C4-2B (cell line): ENCODE measurements at regions not wholly inside any gene's neighbourhood (a gene's known extent, or its start where the extent isn't known, plus 50 kb on each side); places are given as distances from the start of the nearest gene placed in this dataset.

Experiments used
- H3K27ac ChIP-seq: fragments of 450-650 bp; 2 replicates; pipeline ENCODE4 v1.5.1; 2017
- ZFX ChIP-seq: fragments of 450-650 bp; IDR thresholded peaks from 2 replicates; pipeline ENCODE4 v1.6.1; 2017
- TF ChIP-seq, protein P1 (sequence below): fragments of 450-650 bp; conservative IDR thresholded peaks from 2 replicates; pipeline ENCODE4 v1.5.1; 2017; ENCODE audit warnings: mild to moderate bottlenecking

DNA sequence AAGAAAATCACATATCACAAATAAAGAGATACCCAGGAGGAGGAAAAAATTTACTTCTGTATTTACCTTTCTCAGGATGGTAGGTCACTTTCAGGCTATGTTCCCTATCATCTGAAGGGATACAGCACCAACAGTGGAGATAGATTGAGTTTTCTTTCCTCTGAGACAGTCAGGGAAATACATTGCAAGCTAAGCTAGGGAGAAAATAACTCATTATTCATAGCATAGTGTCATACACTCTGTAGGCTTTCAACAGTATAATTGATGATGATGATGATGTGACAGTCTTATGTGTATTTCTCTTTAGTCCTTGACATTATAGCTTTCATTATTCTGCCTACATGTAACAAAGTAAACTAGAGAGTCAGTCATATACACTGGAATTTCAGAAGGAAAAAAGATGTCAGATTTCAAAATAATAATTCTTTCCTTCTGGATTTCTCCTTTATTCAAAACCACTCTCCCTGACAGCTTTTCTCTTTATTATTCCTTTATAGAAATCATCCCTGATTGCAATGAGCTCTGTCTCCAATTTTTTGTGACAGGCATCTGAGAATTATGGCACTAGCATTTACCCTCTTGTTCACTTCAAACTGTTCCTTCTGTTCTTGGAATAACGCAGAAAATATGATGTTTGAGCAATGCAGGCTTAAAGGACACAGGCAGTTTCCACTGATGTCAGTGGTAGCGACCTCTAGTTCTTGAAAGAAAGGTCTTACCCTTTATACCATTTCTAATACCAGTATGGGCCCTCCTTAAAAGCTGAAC lies 169.1 kb upstream of the EPHA5 start:
- TF ChIP-seq ZFX: no peak
- TF ChIP-seq, protein P1, sequence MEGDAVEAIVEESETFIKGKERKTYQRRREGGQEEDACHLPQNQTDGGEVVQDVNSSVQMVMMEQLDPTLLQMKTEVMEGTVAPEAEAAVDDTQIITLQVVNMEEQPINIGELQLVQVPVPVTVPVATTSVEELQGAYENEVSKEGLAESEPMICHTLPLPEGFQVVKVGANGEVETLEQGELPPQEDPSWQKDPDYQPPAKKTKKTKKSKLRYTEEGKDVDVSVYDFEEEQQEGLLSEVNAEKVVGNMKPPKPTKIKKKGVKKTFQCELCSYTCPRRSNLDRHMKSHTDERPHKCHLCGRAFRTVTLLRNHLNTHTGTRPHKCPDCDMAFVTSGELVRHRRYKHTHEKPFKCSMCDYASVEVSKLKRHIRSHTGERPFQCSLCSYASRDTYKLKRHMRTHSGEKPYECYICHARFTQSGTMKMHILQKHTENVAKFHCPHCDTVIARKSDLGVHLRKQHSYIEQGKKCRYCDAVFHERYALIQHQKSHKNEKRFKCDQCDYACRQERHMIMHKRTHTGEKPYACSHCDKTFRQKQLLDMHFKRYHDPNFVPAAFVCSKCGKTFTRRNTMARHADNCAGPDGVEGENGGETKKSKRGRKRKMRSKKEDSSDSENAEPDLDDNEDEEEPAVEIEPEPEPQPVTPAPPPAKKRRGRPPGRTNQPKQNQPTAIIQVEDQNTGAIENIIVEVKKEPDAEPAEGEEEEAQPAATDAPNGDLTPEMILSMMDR: no peak
- no peak overlapping the region for H3K27ac ChIP-seq

DNA sequence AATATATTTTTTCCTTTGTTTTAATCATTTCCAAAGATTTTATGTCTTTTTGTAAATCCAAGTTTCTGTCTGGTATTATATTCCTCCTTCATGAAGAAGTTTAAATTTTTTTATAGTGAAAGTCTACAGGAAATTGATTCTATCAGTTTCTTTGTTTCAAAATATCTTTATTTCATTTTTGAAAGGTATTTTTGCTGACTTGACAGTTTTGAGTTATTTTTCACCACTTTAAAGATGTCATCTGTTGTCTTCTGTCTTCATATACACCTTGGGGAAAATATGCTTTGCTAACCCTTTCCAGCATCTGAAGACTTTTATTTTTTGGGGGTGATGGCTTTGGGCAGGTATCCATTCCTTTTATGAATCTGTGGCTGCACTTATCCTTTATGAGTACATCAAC lies 164.4 kb upstream of the EPHA5 start:
- TF ChIP-seq, protein P1: no peak
- no peak for TF ChIP-seq ZFX
- H3K27ac ChIP-seq: no peak overlapping the region

DNA sequence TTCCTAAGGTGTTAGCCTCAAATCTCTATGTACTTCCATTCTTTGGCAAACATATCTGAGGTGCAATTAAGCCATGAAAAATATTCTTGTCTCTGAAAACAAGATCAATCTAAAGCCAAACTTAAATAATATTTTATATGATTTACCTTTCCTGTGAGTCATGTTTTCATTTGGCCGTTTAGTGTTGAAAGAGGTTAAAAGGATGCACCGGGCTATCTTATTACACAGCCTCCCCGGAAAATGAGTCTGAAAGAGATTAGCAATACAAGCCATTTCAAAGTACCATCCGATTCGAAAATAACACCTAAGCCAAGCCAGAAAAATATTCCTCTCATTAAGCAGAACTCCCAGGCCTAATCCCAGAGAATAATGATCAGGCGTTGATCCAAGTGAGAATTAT lies 161.5 kb upstream of the EPHA5 start:
- no peak overlapping the region for H3K27ac ChIP-seq
- no peak for TF ChIP-seq ZFX
- TF ChIP-seq, protein P1: no peak

DNA sequence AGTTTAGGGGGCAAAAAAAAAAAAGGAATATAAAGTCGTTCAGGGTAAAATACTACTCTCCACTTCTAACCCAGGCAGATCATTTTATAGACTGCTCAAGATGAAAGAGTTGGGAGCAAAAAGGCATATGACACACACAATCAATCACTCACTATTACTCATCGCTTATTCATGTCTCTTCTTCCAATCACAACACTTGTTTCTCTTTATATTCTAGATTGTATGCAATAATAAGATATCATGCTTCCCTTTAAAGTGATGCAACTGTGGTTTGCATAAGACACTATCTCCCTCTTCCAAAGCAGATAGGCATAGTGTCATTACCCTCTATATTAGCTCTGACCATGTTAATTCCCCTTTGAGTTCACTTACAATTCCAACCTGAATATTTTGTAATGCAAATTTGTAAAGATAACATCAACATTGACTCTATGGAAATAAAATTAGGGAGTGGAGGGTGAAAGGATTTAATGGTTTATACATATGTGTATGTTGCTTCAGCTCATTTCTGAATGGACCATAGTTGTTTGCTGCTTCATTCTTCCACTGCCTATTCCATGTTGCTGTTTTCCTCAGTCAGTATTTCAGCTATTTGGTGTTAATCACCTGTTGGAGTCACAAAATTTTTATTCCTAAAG lies 154.9 kb upstream of the EPHA5 start:
- TF ChIP-seq ZFX: no peak
- TF ChIP-seq, protein P1: no peak
- no peak overlapping the region for H3K27ac ChIP-seq

DNA sequence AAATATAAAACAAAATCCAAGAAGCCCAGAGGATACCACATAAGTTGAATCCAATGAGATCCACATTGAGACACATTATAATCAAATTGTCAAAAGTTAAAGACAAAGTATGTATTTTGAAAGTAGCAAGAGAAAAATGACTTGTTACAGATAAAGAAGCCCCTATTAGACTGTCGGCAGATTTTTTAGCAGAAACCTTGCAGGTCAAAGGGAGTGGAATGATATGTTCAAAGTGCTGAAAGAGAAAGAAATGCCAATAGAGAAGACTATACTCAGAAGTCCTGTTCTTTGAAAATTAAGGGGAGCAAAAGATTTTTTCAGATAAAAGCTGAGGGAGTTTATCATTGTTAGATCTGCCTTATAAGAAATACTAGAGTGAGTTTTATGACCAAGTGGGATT lies 148.9 kb upstream of the EPHA5 start:
- TF ChIP-seq, protein P1: no peak
- no peak for TF ChIP-seq ZFX
- H3K27ac ChIP-seq: no peak overlapping the region

DNA sequence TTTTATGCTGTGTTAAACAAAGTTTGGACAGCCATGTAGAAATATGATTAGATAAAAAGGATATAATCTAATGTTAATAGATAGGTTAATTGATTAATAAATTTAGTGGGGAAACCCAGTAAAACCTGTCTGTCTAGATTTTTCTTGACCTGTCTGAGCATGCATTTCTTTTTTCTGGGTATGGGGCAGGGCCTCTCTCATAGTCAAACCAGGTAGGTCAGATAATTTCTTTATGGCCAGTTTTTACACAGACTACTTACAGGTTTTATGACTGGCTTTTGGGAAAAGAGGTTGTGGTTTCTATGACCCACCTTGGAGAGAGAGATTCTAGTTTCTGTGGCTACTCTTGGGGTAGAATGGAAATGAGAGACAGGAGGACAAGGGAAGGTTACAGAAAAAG lies 135.6 kb upstream of the EPHA5 start:
- no peak overlapping the region for H3K27ac ChIP-seq
- no peak for TF ChIP-seq ZFX
- TF ChIP-seq, protein P1: no peak

DNA sequence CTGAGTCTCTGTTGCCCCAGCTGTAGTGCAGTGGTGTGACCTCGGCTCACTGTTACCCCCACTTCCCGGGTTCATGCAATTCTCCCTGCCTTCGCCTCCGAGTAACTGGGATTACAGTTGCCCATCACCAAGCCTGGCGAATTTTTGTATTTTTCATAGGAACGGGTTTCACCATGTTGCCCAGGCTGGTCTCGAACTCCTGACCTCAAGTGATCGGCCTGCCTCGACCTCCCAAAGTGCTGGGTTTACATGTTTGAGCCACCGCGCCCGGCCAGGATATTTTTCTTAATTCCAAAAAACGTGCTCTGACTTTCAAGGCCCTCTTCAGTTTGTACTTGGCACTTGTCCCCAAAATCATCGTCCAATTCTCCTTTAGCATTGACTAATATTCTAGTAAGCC lies 129.2 kb upstream of the EPHA5 start:
- no peak overlapping the region for H3K27ac ChIP-seq
- no peak for TF ChIP-seq ZFX
- TF ChIP-seq, protein P1: no peak
